ENCODE measurements at regions not wholly inside any gene's neighbourhood (a gene's known extent, or its start where the extent isn't known, plus 50 kb on each side); places are given as distances from the start of the nearest gene placed in this dataset.

DNA sequence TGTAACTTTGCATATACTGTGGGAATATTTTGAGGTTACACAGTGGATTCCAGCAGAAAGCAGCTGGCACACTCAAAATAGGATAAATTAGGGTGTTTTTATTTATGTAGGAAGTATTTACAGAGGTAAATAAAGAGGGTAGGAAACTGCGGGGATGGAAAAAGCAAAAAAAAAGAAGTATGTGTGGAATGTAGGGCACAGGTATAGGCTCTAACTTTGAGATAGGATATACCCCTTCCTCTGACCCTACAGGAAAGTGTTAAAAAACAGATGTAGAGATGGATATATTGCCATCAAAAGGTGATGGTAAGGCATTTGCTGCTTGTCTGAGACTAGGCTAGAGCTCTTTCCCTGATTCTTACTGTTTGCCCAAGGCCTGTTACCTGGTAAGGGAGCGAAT lies 173.1 kb upstream of the ANK2 start:
- no peak for DNase-seq
- intact Hi-C loops (cut with DNase I): no loop called here

DNA sequence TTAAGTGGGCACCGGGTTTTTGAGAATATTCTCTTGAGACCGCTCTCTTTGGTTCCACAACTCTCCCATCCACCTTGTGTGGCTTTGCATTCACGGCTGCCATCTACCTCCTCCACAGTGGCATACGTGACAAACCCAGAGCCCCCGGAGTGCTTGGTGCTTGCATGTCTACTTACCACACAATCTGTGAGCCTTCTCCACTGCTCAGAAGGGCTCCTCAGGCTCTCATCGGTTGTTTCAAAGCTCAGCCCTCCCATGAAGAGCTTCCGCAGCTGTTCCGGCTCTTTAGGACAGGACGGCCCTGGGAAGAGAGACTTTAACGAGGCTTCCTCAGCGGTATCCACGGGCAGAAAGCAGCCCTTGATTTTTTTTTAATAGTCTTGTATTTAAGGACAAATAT lies 167.6 kb upstream of the ANK2 start:
- peak in 8 of 42 donors; percentile 26 to 68 (median 38) for DNase-seq
- intact Hi-C loops (cut with DNase I): no loop called here

DNA sequence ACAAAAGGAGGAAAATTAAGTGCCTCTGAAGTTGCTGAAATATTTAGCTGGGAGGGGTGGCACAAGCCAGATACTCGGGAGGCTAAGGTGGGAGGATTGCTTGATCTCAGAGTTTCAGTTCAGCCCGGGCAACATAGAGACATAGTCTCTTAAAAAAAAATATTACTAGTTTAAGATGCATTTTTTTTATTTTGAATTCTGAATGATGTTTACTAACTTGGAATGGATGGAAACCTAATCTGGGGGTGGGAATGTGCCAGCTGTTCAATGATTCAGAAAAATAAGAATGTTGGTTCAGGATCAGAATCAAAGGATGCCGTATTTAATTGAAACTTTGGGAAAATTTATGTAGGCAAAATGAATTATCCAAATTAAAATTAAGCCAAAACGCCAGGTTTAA lies 167.2 kb upstream of the ANK2 start:
- DNase-seq: no peak
- intact Hi-C loops (cut with DNase I): no loop called here

DNA sequence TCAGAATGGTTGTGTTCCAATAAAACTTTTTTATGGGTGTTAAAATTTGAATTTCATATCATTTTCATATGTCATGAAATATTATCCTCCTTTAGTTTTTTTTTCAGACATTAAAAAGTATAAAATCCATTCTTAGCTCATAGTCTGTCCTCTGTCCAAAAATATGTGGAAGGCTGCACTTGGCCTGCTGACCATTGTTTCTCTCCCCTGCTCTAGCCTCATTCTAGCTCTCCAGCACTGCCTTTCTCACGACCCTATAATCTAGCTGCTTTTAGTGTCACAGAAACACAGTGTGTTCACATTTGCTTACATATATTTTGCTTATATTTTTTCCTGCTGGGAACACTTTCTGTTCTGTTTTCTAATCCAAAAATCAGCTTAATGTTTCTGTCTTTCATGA lies 165.0 kb upstream of the ANK2 start:
- no peak for DNase-seq
- intact Hi-C loops (cut with DNase I): no loop called here

DNA sequence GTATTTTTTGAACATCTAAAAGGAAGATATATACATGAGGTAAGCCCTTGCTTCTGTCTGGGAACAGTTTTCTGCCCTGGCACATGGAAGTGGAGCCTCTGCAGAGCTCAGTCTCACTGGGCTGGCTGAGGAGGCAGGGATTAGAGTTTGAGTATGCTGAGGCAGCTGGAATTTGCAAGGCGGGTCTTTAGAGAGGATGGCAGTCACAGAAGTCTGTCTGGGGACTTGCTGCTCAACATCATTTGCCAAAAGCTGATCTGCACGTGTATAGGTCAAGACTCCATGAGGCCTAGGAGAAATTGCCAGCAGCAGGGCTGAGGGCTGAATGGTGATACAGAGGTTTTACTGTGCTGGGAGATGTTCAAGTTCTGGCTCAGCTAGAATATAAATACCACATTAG lies 163.6 kb upstream of the ANK2 start:
- intact Hi-C loops (cut with DNase I): no loop called here
- no peak for DNase-seq

DNA sequence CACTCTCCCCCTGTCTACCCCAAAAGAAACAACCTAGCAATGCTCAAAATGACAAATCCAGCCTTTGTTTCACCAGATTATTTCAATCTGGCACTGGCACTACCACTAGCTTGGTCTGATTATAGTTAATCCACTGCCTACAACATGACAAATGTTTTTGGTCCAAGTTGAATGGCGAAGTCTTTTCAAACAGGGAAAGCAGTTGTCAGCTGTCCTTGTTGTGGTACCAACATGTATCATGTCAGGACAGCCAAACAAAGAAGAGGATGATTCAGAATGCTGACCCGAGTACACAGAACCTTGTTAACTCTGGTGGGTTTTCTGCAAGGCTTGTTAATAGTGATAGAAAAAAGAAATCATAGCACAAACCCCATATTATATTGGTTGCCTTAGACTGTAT lies 160.8 kb upstream of the ANK2 start:
- DNase-seq: peak in 18 of 42 donors; percentile 26 to 81 (median 54)
- intact Hi-C loops (cut with DNase I): no loop called here

DNA sequence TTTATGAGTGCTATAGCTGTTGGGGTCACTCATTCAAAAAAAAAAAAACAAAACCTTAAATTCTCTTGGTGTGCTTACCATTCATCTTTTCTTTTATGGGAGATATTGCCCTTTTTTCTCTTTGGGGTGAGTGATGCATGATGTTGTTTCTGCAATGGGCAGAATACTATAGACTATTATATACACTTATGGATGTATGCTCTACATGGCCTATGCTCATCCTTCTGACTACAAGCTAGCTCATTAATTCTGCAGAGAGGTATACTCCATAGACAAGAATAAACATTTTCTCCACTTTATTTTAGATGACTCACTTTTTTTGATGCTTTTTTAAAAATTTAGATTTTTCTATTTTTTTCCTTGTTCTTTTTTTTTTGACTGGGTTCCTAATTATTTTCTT lies 160.3 kb upstream of the ANK2 start:
- DNase-seq: no peak
- intact Hi-C loops (cut with DNase I): no loop called here

DNA sequence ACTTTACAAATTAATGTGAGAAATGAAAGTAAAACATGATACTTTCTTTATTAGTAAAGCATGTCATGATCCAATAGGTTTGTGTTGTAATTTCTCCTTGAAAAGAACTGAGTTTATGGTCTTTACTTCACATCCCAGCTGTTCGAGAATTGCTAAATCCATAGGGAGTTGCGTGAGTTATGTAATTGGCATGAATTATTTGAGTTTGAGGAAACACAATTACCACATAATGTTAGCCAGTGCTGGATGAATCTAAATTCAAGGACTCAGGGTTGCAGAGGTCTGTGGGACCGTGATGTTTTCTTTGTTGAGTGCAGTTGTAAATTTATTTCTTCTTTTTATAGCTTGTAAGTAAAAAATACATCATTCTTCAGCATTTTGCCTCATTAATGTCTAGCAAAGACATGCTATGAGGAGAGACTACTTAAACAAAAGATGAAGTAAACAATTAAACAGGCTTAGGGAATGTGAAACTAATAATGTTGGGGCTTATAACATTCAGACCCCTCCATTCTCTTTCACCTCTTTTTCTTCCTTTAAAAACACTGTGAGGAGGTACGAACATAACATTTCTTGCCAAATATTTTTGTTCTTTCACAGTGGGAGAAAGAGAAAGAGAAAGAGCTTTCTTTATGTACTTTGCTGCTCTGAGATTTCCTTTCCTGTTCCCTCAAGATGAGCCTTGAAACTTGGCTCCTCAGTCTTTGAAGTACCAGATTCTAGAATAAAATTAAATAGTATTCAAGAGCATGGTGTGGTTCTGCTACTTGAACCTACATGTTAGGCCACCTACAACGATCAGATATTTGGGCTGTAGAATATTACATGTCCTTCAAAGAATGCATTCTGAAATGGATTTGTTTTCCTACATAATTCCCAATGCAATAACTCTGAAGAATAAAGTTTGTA lies 159.6 kb upstream of the ANK2 start:
- intact Hi-C loops (cut with DNase I): no loop called here
- no peak for DNase-seq

DNA sequence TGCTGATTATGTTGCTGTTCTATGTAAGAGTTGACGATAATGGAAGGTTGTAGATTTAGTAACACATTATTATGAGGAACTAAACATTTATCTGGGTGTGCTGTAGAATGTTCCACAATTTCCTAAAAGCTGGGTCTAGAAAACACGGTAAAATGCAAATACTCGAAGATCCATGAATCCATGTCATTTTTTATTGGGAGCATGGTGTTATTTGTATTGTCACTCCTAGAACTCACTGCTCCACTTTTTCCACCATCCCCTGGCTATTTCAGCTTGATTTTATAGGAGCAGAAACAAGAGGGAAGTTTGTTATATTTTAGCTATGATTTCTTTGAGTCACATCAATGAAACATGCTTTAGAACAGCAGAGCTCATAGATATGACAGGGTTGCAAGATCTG lies 155.0 kb upstream of the ANK2 start:
- no peak for DNase-seq
- intact Hi-C loops (cut with DNase I): no loop called here

DNA sequence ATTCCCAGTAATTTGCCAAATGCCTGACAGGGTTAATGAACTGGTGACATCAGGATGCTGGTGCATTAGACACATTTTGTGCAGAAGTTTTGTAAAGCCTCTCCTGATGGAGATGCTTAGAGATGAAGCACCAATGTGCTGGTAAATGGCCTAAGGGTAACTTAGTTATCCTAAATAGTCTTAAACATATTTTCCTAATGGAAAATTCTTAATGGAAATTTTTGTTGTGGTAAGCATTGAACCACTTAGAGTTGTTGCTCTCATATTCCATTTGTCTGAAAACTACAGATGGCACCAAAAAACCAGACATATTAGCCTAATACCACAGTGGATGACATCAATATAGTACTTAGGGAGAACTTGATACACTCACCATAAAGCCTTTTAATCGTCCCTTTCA lies 154.5 kb upstream of the ANK2 start:
- intact Hi-C loops (cut with DNase I): no loop called here
- DNase-seq: no peak

DNA sequence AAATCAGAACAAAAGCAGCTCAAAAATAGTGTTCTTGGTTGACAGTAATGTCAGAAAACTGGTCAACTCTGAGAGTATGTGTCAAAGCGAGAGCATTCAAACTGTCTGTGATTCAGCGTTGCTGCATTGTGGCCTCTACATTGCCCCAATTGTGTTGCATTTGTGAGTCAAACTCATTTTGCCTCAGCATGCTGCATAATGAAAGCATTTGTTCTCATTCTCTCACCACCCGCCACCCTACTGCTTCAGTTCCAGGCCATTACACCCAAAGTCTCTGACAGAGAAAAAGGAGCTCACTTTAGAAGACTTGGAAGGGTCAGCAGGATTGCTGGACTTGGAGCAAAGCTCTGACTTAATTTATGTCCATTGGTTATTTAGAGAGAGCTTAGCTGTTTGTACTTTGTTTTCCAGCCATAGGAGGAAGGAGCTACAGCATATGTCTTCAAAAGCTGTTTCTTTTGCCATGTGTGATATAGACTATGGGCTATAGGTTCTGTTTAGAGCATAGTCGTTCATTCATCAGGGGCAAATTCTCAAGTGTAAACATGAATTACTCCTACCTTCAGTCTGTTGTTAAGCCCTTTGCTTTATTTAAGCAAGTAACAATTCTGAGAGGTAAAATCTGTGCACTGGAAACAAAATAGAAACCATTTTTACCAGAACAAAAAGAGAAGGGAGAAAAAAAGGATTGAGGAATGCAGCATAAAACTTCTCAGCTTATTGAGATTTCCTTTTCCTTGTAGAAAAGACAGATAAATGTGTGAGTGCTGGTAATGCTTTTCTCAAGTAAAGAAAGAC lies 153.4 kb upstream of the ANK2 start:
- intact Hi-C loops (cut with DNase I): no loop called here
- DNase-seq: peak in 33 of 42 donors; percentile 9 to 89 (median 64)

DNA sequence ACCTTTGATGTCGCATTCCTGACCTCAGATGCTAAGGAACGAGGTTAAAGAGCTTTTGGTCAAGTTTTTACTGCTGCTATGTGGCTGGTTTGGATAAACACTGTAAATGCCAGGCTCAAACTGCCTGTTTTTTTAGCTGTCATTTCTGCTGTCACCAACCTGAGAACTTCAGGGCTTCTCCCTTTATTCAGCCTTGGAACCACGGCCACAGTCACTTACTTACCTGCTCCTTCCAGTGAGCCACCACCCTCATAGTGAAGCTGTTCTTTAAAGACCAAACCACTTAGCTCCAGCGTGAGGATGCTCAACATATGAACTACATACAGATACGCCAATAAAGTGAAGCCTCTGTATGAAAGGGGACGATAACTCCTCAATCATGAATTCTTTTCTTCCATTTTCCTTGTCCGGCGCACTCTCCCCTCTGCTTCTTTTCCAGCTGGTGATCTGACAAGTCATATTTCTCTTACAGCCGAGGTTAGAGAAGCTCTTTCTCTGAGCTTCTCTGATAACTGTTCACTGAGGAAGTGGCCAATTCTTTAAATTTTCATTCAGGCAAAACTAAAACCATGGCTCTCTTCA lies 152.8 kb upstream of the ANK2 start:
- intact Hi-C loops (cut with DNase I): no loop called here

DNA sequence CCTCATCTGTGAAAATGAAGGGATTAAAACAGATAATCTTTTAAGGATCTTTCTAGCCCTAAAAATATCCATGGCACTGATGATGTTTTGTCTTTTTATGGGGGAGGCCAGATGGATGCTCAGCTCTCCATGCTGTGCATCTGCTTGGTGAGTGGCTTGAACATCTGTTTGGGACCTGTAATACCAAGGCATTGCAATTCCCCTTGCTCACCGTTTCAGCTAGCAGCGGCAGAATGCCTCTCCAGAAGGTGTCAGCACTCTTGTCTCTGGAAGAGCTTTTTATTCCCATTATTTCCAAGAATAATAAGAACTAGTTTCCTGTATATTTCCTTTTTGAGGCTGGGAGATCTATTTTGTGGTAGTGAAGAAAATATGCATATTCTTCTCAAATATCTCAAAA lies 151.9 kb upstream of the ANK2 start:
- intact Hi-C loops (cut with DNase I): no loop called here
- DNase-seq: peak in 2 of 42 donors; percentile 48 to 51

More for the DNA sequence above, 152.8 kb upstream of the ANK2 start:
- peak in 1 of 42 donors; percentile 21 for DNase-seq

DNA sequence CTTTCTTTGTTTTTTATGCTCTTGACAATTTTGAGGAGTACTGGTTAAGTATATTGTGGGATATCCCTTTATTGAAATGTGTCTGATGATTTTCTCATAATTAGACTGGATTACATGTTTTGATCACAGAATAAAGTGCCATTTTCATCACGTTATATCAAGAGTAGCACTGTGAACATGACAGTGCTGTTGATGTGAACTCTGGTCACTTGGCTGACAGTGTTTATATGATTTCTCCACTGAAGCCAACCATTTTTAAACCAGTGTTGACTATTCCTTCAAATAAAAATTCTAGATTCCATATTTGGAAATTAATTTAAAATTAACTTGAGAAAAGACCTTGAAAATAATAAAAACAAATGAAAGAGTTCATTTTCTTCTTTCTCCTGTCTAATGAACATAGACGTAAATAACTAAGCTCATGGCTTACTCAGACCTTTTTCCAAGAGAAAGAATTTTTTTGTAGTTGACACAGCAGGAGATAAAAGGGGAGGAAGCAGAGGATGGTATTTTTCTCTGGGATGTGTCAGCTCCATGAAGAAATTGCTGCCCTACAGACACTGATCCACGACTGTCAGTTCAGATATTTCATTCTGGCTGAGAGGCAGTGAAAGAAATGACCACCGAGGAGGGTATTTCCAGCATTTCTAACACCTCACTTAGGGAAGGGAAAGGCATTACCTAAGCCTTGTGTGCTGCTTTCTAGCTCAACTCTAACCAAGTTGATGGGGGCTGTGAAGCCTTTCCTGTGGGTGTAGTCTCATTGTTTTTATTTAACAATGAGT lies 150.9 kb upstream of the ANK2 start:
- intact Hi-C loops (cut with DNase I): no loop called here
- no peak for DNase-seq

DNA sequence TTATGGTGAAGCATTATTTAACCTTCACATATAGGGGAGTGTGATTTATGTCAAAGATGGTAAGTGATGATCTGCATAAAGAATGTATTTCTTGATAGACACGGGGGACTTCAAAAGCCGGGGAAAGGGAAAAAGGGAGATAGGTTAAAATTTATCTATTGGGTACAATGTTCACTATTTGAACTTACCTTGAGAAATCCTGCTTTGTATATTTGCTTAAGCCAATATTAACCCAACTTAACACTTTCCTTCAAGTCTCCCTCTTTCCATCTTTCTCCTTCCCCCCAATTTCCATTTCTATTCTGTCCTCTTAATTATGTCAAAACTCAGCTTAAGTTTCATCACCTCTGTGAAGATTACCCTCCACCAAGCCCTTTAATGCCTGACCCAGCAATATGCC lies 149.0 kb upstream of the ANK2 start:
- no peak for DNase-seq
- intact Hi-C loops (cut with DNase I): no loop called here

DNA sequence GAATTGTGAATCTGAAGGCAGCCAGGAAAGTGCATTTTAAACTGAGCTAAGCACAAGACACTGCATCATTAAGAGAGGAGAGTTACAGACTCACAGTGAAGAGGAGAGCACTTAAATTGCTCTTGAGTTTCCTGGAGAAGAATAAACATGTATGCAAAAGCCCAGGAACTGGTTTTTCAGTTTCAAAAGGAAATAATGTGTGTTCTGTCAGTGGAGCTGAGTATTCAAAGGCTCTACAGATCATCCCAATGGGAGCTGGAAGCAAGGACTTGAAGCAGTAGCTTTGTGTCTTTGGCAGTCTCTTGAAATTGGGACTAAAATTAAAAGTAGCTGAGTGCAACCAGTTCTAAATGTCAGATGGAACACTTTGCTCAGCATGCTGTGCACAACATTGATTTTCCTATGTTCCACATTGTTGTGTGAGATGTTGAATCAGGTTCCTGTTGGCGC lies 147.5 kb upstream of the ANK2 start:
- peak in 1 of 42 donors; percentile 48 for DNase-seq
- intact Hi-C loops (cut with DNase I): no loop called here

DNA sequence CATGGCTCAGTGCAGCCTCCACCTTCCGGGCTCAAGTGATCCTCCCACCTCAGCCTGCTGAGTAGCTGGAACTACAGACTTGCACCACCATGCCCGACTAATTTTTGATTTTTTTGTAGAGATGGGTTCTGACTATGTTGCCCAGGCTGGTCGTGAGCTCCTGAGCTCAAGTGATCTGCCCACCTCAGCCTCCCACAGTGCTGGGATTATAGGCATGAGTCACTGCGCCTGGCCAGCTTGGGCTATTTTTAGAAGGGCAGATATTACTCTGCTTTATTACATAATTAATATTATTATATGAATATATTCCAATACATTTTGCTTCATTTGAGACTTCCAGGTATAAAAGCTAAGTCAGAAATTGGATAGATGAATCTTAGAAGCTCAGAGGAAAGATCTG lies 143.7 kb upstream of the ANK2 start:
- DNase-seq: peak in 1 of 42 donors; percentile 30
- intact Hi-C loops (cut with DNase I): no loop called here

DNA sequence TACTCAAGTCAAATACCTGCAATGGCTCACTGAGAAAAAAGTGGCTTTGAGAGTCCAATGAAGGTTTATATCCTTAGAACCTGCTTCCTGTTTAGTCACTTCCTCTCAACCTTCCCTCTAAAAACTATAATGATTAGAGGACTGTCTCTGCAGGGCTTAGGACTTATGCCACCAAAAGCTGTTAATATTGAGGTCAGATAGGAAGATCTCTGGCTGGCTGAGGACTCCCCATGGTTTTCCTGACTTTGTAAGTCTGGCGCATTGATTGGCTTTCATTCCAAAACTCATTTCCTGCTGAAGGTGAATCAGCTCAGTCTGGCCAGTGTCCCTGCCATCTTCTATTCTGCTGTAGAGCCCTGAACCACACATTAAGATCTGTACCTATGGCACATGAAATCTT lies 140.9 kb upstream of the ANK2 start:
- intact Hi-C loops (cut with DNase I): no loop called here
- no peak for DNase-seq

DNA sequence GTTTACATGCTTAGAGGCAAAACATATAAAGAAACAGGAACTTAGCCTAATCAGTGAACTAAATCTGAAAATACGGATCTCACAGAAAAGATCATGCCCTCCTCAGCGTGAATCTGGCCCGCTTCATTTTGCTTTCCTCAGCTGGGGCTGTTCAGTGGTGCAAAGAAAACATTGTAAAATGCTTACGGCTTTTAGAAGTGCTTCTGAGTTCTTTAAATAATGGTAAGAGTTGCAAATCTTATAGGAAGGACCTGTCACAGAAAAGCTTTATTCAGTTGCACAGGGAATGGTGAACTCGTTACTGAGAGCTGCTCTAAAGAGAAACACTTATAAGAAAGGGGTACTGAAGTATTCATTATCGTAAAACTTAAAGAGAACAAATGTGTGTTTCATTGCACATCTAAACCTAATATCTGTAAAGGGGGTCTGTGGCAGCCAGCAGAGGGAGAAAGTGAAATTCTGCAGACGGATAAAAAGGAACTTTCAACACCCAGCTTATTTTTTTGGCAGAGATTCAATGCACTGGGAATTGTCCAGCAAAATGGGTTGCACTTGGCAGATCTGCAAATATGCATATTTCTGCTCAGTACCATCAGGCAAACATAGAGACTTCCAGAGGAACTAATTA lies 139.2 kb upstream of the ANK2 start:
- intact Hi-C loops (cut with DNase I): no loop called here
- DNase-seq: peak in 21 of 42 donors; percentile 17 to 82 (median 49)
